ENCODE measurements at regions not wholly inside any gene's neighbourhood (a gene's known extent, or its start where the extent isn't known, plus 50 kb on each side); places are given as distances from the start of the nearest gene placed in this dataset.

GRCh38 chr6:80690551-80691131 is 584.2 kb downstream of the BCKDHB start:
- FAIRE-seq (no peak), DNase-seq (ENCODE audit: low read depth) (no peak)
- no peak overlapping the region for H3K4me3 ChIP-seq (ENCODE audit: low read depth, low read length)
- H3K27me3 ChIP-seq (ENCODE audit: control insufficient read depth, insufficient read depth, low read length) = no peaks in the 10 kb centered on the region
- H3K36me3 ChIP-seq (ENCODE audit: control insufficient read depth, insufficient read depth, low read length) = no peaks in the 10 kb centered on the region
- no peak for TF ChIP-seq CTCF (IDR thresholded peaks at IDR 0.05; ENCODE audit: insufficient read depth, low read length, severe bottlenecking)

- DNase-seq (ENCODE audit: low read depth) = no peak
Measured at GRCh38 chr6:80689716-80690395, 583.4 kb downstream of the BCKDHB start.

GRCh38 chr6:80679992-80680391 is 573.5 kb downstream of the BCKDHB start:
- no peaks in the 10 kb centered on the region for H3K36me3 ChIP-seq (ENCODE audit: control insufficient read depth, insufficient read depth, low read length)
- FAIRE-seq (no peak), DNase-seq (ENCODE audit: low read depth) (no peak)
- H3K4me3 ChIP-seq (ENCODE audit: low read depth, low read length) = no peak overlapping the region
- H3K27me3 ChIP-seq (ENCODE audit: control insufficient read depth, insufficient read depth, low read length) = no peaks in the 10 kb centered on the region
- no peak for TF ChIP-seq CTCF (IDR thresholded peaks at IDR 0.05; ENCODE audit: insufficient read depth, low read length, severe bottlenecking)

More at GRCh38 chr6:80689716-80690395, 583.4 kb downstream of the BCKDHB start:
- Histone ChIP-seq H3K27me3 (ENCODE audit: control insufficient read depth, insufficient read depth, low read length) (no peaks in the 10 kb centered on the region), H3K36me3 (ENCODE audit: control insufficient read depth, insufficient read depth, low read length) (no peaks in the 10 kb centered on the region), H3K4me3 (ENCODE audit: low read depth, low read length) (no peak overlapping the region)
- no peak for TF ChIP-seq CTCF (IDR thresholded peaks at IDR 0.05; ENCODE audit: insufficient read depth, low read length, severe bottlenecking)
- no peak for FAIRE-seq

- Histone ChIP-seq H3K4me3 (ENCODE audit: low read depth, low read length) (no peak overlapping the region), H3K36me3 (ENCODE audit: control insufficient read depth, insufficient read depth, low read length) (no peaks in the 10 kb centered on the region), H3K27me3 (ENCODE audit: control insufficient read depth, insufficient read depth, low read length) (no peaks in the 10 kb centered on the region)
- DNase-seq (ENCODE audit: low read depth) (peak; percentile 39), FAIRE-seq (no peak)
- TF ChIP-seq CTCF (IDR thresholded peaks at IDR 0.05; ENCODE audit: insufficient read depth, low read length, severe bottlenecking) = no peak
Measured at GRCh38 chr6:80676386-80676785, 569.9 kb downstream of the BCKDHB start.

GRCh38 chr6:80674669-80675068 is 568.2 kb downstream of the BCKDHB start:
- no peaks in the 10 kb centered on the region for H3K36me3 ChIP-seq (ENCODE audit: control insufficient read depth, insufficient read depth, low read length)
- FAIRE-seq = no peak

More at GRCh38 chr6:80674669-80675068, 568.2 kb downstream of the BCKDHB start:
- H3K27me3 ChIP-seq (ENCODE audit: control insufficient read depth, insufficient read depth, low read length) = no peaks in the 10 kb centered on the region
- DNase-seq (ENCODE audit: low read depth) = no peak
- TF ChIP-seq CTCF (IDR thresholded peaks at IDR 0.05; ENCODE audit: insufficient read depth, low read length, severe bottlenecking) = no peak
- no peak overlapping the region for H3K4me3 ChIP-seq (ENCODE audit: low read depth, low read length)
